Gastroesophageal sphincter (tissue), 4 donors: ENCODE measurements at regions not wholly inside any gene's neighbourhood (a gene's known extent, or its start where the extent isn't known, plus 50 kb on each side); places are given as distances from the start of the nearest gene placed in this dataset.

ENCODE experiments used
- ATAC-seq: fragments of 150-250 bp; one replicate; pipeline ENCODE4 v1.9.1; 2016; ENCODE audit warnings: mild to moderate bottlenecking, moderate library complexity
- H3K27ac ChIP-seq, 4 donors: fragments of 200-600 bp; sonication (generic) in 3 of 4; 1 replicate in 3 of 4; 2 replicates in 1 of 4; pipeline ENCODE4 v1.5.1; 2016 to 2019
- H3K27me3 ChIP-seq: fragments of 200-600 bp; sonication (generic); one replicate; pipeline ENCODE4 v1.5.1; 2019
- H3K36me3 ChIP-seq, 2 donors: fragments of 200-600 bp; sonication (generic); one replicate each; pipeline ENCODE4 v1.5.1; 2019; ENCODE audit warnings: control low read depth in 1 of 2
- H3K4me1 ChIP-seq, 3 donors: fragments of 200-600 bp; sonication (generic); 1 replicate in 2 of 3; 2 replicates in 1 of 3; pipeline ENCODE4 v1.5.1; 2016 to 2019; ENCODE audit warnings: control low read depth in 2 of 3
- H3K4me3 ChIP-seq, 2 donors: fragments of 200-600 bp; sonication (generic); one replicate each; pipeline ENCODE4 v1.5.1; 2019; ENCODE audit warnings: mild to moderate bottlenecking in 1 of 2, moderate library complexity in 1 of 2
- H3K9me3 ChIP-seq, 3 donors: fragments of 200-600 bp; sonication (generic); one replicate each; pipeline ENCODE4 v1.5.1; 2017 to 2019; ENCODE audit warnings: control low read depth in 2 of 3
- CTCF ChIP-seq, 4 experiments: fragments of 200-600 bp in 2 of 4; fragments of 450-650 bp in 2 of 4; sonication (generic) in 1 of 4; IDR thresholded peaks; one replicate each; pipeline ENCODE4 v1.5.1; 2017 to 2019; ENCODE audit warnings: antibody characterized with exemption in 4 of 4, mild to moderate bottlenecking in 2 of 4, moderate library complexity in 2 of 4
- EP300 ChIP-seq: sonication (generic); formaldehyde crosslinking; IDR thresholded peaks from one replicate; pipeline ENCODE4 v1.6.1; 2017; ENCODE audit warnings: antibody characterized with exemption, mild to moderate bottlenecking
- POLR2A ChIP-seq, 2 donors: fragments of 450-650 bp; IDR thresholded peaks; one replicate each; pipeline ENCODE4 v1.6.1; 2017; ENCODE audit warnings: antibody characterized with exemption in 2 of 2, mild to moderate bottlenecking in 2 of 2, moderate library complexity in 1 of 2
- POLR2AphosphoS5 ChIP-seq: sonication (generic); formaldehyde crosslinking; IDR thresholded peaks from one replicate; pipeline ENCODE4 v1.6.1; 2017; ENCODE audit warnings: antibody characterized with exemption
- WGBS, 2 donors: methylation state at CpG; one replicate each; pipeline ENCODE4 v1.1.5; 2018; ENCODE audit warnings: low coverage in 1 of 2; 5-methylcytosine and 5-hydroxymethylcytosine counted together

- no peaks in the 10 kb centered on the region for H3K27me3 ChIP-seq
- no peaks in the 10 kb centered on the region for H3K36me3 ChIP-seq
- H3K4me3 ChIP-seq = no peak overlapping the region
- H3K9me3 ChIP-seq = no peaks in the 10 kb centered on the region
- no peak overlapping the region for H3K27ac ChIP-seq
- no peak for ATAC-seq
- no peaks in the 10 kb centered on the region for H3K4me1 ChIP-seq
- 87 to 96% methylated on average over 3 to 4 of the region's 4 CpGs for WGBS, 2 donors
- TF ChIP-seq EP300 (no peak), CTCF (IDR thresholded peaks at IDR 0.05) (no peak), POLR2AphosphoS5 (no peak), POLR2A (IDR thresholded peaks at IDR 0.05) (no peak)
Observed at GRCh38 chrX:38856670-38857265, 55.5 kb downstream of the MID1IP1 start.

GRCh38 chrX:38857736-38858523 lies 56.7 kb downstream of the MID1IP1 start:
- Histone ChIP-seq H3K4me3 (no peak overlapping the region), H3K4me1 (no peaks in the 10 kb centered on the region), H3K9me3 (no peaks in the 10 kb centered on the region), H3K27ac (no peak overlapping the region), H3K36me3 (no peaks in the 10 kb centered on the region), H3K27me3 (no peaks in the 10 kb centered on the region)
- 69 to 93% methylated on average over 4 of the region's 5 CpGs for WGBS, 2 donors
- no peak for ATAC-seq
- TF ChIP-seq CTCF (IDR thresholded peaks at IDR 0.05) (no peak), POLR2AphosphoS5 (no peak), EP300 (no peak), POLR2A (IDR thresholded peaks at IDR 0.05) (no peak)

- Histone ChIP-seq H3K27ac (no peak overlapping the region), H3K27me3 (no peaks in the 10 kb centered on the region)
- ATAC-seq = no peak
Observed at GRCh38 chrX:38859602-38860001, 58.3 kb downstream of the MID1IP1 start.

GRCh38 chrX:38860106-38861013 lies 59.1 kb downstream of the MID1IP1 start:
- TF ChIP-seq POLR2AphosphoS5 (no peak), CTCF (IDR thresholded peaks at IDR 0.05) (no peak), POLR2A (IDR thresholded peaks at IDR 0.05) (no peak), EP300 (no peak)
- no peak for ATAC-seq
- no peak overlapping the region for H3K4me3 ChIP-seq
- H3K9me3 ChIP-seq = no peaks in the 10 kb centered on the region
- H3K4me1 ChIP-seq = no peaks in the 10 kb centered on the region
- H3K27ac ChIP-seq = no peak overlapping the region
- H3K36me3 ChIP-seq = no peaks in the 10 kb centered on the region
- WGBS, 2 donors = 97 to 100% methylated on average over 3 to 4 of the region's 4 CpGs
- no peaks in the 10 kb centered on the region for H3K27me3 ChIP-seq

More at GRCh38 chrX:38859602-38860001, 58.3 kb downstream of the MID1IP1 start:
- TF ChIP-seq EP300 = no peak
- no peak for TF ChIP-seq CTCF (IDR thresholded peaks at IDR 0.05)
- TF ChIP-seq POLR2AphosphoS5 = no peak
- no peak for TF ChIP-seq POLR2A (IDR thresholded peaks at IDR 0.05)
- Histone ChIP-seq H3K36me3 (no peaks in the 10 kb centered on the region), H3K4me3 (no peak overlapping the region), H3K4me1 (no peaks in the 10 kb centered on the region), H3K9me3 (no peaks in the 10 kb centered on the region)
